Nephron progenitor cell (in vitro differentiated cells): ENCODE measurements at regions not wholly inside any gene's neighbourhood (a gene's known extent, or its start where the extent isn't known, plus 50 kb on each side); places are given as distances from the start of the nearest gene placed in this dataset.
A peak's percentile ranks its signal among the peaks of the same experiment; 100 is the strongest.

Source experiments
- DNase-seq: peaks from one replicate; pipeline ENCODE4 v3.0.0; 2021
- H3K27ac Mint-ChIP-seq: 2 replicates; pipeline ENCODE4 v1.8.0; 2021; ENCODE audit warnings: mild to moderate bottlenecking, moderate library complexity, mixed read lengths
- H3K27me3 Mint-ChIP-seq: 2 replicates; pipeline ENCODE4 v1.8.0; 2021; ENCODE audit warnings: mild to moderate bottlenecking, low read depth, mixed read lengths; ENCODE audit not compliant: poor library complexity
- H3K36me3 Mint-ChIP-seq: 2 replicates; pipeline ENCODE4 v1.8.0; 2021; ENCODE audit warnings: low read depth, mixed read lengths
- H3K4me1 Mint-ChIP-seq: 2 replicates; pipeline ENCODE4 v1.8.0; 2021; ENCODE audit warnings: mixed read lengths
- H3K4me3 Mint-ChIP-seq: 2 replicates; pipeline ENCODE4 v1.8.0; 2021; ENCODE audit warnings: mild to moderate bottlenecking, moderate library complexity, mixed read lengths
- H3K9me3 Mint-ChIP-seq: 2 replicates; pipeline ENCODE4 v1.8.0; 2021; ENCODE audit warnings: mild to moderate bottlenecking, moderate library complexity, mixed read lengths
- TF ChIP-seq, protein P1 (sequence below): fragments of 200-600 bp; sonication (generic); IDR thresholded peaks from 2 replicates; pipeline ENCODE4 v1.5.0; 2021; ENCODE audit warnings: antibody characterized with exemption

DNA sequence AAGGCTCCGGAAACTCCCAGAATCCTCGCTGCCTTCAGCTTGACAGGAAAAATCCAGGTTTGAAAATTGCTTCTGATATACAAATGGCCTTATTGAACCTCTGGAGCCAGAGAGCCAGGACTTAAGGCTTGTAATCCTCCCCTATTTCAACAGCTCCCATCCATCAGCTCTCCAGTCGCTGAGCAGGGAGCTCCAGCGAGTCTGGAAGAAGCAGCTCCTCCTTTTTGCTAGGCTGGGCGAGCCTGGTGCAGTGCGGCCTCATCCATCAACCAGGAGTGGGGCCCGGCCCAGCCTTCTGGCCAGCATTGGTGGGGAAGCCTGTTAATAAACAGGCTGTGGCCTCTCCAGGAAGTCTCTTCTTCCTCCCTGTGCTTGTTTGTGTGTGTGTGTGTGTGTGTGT lies 424.4 kb downstream of the TCERG1L start:
- peak; percentile 25 for DNase-seq
- Mint-ChIP-seq H3K4me3 (no peak overlapping the region), H3K36me3 (no peaks in the 10 kb centered on the region), H3K4me1 (peaks cover 41% of the 10 kb centered on the region), H3K27ac (peak overlapping the region; percentile 13), H3K9me3 (no peaks in the 10 kb centered on the region), H3K27me3 (peaks cover 15% of the 10 kb centered on the region)
- TF ChIP-seq, protein P1, sequence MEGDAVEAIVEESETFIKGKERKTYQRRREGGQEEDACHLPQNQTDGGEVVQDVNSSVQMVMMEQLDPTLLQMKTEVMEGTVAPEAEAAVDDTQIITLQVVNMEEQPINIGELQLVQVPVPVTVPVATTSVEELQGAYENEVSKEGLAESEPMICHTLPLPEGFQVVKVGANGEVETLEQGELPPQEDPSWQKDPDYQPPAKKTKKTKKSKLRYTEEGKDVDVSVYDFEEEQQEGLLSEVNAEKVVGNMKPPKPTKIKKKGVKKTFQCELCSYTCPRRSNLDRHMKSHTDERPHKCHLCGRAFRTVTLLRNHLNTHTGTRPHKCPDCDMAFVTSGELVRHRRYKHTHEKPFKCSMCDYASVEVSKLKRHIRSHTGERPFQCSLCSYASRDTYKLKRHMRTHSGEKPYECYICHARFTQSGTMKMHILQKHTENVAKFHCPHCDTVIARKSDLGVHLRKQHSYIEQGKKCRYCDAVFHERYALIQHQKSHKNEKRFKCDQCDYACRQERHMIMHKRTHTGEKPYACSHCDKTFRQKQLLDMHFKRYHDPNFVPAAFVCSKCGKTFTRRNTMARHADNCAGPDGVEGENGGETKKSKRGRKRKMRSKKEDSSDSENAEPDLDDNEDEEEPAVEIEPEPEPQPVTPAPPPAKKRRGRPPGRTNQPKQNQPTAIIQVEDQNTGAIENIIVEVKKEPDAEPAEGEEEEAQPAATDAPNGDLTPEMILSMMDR: no peak

DNA sequence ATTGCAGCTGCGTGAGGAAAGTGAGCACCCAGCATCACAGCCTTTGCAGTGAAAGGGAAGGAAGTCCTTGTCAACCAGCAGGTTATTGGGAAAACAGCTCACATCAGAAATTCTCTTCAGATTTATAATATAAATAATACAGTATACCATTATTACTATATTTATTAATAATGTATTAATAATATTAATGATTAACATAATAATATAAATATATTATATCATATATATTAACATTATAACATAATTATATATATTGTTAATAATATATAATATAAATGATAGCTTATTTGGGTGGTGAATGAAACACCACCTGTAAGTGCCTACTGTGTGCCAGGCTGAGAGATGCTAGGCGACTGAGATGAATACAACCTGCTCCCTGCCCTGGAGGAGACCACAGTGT lies 423.0 kb downstream of the TCERG1L start:
- Mint-ChIP-seq H3K4me3 (no peak overlapping the region), H3K9me3 (no peaks in the 10 kb centered on the region), H3K36me3 (no peaks in the 10 kb centered on the region), H3K27me3 (peaks cover 23% of the 10 kb centered on the region), H3K4me1 (peaks cover 41% of the 10 kb centered on the region), H3K27ac (no peak overlapping the region)
- no peak for DNase-seq
- TF ChIP-seq, protein P1: no peak

GRCh38 chr10:130889240-130889639 lies 422.3 kb downstream of the TCERG1L start:
- DNase-seq: no peak
- Mint-ChIP-seq H3K36me3 (no peaks in the 10 kb centered on the region), H3K27me3 (peaks cover 23% of the 10 kb centered on the region), H3K27ac (peak overlapping the region; percentile 96), H3K4me3 (no peak overlapping the region), H3K9me3 (no peaks in the 10 kb centered on the region), H3K4me1 (peaks cover 41% of the 10 kb centered on the region)
- TF ChIP-seq, protein P1: no peak

GRCh38 chr10:130889780-130890179 lies 421.7 kb downstream of the TCERG1L start:
- TF ChIP-seq, protein P1: no peak

DNA sequence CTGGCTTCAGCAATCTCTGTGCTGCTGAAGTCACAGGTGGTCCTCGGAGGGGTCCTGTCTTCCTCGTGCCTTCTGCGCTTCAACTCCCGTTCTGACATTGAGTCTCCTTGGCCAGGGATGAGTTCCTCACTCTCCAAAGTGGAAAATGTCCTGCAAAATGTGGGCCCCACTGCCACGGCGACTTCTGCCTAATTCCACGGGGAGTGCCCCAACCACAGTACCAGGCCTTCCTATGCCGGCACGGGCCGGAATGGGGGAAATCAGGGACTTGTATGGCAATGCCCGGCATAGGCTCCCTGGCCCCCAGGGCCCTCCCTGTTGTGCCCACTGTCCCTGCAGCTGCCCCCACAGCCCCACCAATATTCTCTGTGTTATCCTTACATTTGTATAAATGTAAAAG lies 420.5 kb downstream of the TCERG1L start:
- H3K27ac Mint-ChIP-seq: no peak overlapping the region
- peaks cover 22% of the 10 kb centered on the region for H3K27me3 Mint-ChIP-seq
- no peaks in the 10 kb centered on the region for H3K36me3 Mint-ChIP-seq
- DNase-seq: no peak
- no peak overlapping the region for H3K4me3 Mint-ChIP-seq
- peaks cover 34% of the 10 kb centered on the region for H3K4me1 Mint-ChIP-seq
- TF ChIP-seq, protein P1: no peak
- H3K9me3 Mint-ChIP-seq: no peaks in the 10 kb centered on the region

More at GRCh38 chr10:130889780-130890179, 421.7 kb downstream of the TCERG1L start:
- no peaks in the 10 kb centered on the region for H3K36me3 Mint-ChIP-seq
- peaks cover 27% of the 10 kb centered on the region for H3K27me3 Mint-ChIP-seq
- H3K27ac Mint-ChIP-seq: peak overlapping the region; percentile 96
- peaks cover 40% of the 10 kb centered on the region for H3K4me1 Mint-ChIP-seq
- H3K4me3 Mint-ChIP-seq: no peak overlapping the region
- no peaks in the 10 kb centered on the region for H3K9me3 Mint-ChIP-seq
- no peak for DNase-seq

GRCh38 chr10:130894471-130894870 lies 417.1 kb downstream of the TCERG1L start:
- Mint-ChIP-seq H3K4me1 (peaks cover 10% of the 10 kb centered on the region), H3K4me3 (no peak overlapping the region), H3K27me3 (peaks cover 30% of the 10 kb centered on the region), H3K36me3 (no peaks in the 10 kb centered on the region), H3K27ac (no peak overlapping the region), H3K9me3 (no peaks in the 10 kb centered on the region)
- TF ChIP-seq, protein P1: no peak
- DNase-seq: no peak
